Progenitor cell of endocrine pancreas (in vitro differentiated cells): ENCODE measurements at regions not wholly inside any gene's neighbourhood (a gene's known extent, or its start where the extent isn't known, plus 50 kb on each side); places are given as distances from the start of the nearest gene placed in this dataset.

Experiments used
- DNase-seq: peaks from one replicate; pipeline ENCODE4 v3.0.0; 2021; ENCODE audit warnings: low spot score; ENCODE audit not compliant: unreplicated experiment
- H3K27ac Mint-ChIP-seq: 2 replicates; pipeline ENCODE4 v1.8.0; 2021; ENCODE audit warnings: mild to moderate bottlenecking, moderate library complexity, mixed read lengths
- H3K27me3 Mint-ChIP-seq: 2 replicates; pipeline ENCODE4 v1.8.0; 2021; ENCODE audit warnings: mixed read lengths
- H3K36me3 Mint-ChIP-seq: 2 replicates; pipeline ENCODE4 v1.8.0; 2022; ENCODE audit warnings: mixed read lengths; ENCODE audit not compliant: insufficient read depth
- H3K4me1 Mint-ChIP-seq: 2 replicates; pipeline ENCODE4 v1.8.0; 2021; ENCODE audit warnings: low read depth, mixed read lengths
- H3K4me3 Mint-ChIP-seq: 2 replicates; pipeline ENCODE4 v1.8.0; 2021; ENCODE audit warnings: low read depth, mild to moderate bottlenecking, moderate library complexity, mixed read lengths
- H3K9me3 Mint-ChIP-seq: 2 replicates; pipeline ENCODE4 v1.8.0; 2021; ENCODE audit warnings: low read depth, mixed read lengths
- TF ChIP-seq, protein P1 (sequence below): fragments of 200-600 bp; sonication (generic); IDR thresholded peaks from one replicate; pipeline ENCODE4 v1.5.0; 2021; ENCODE audit warnings: antibody characterized with exemption, mild to moderate bottlenecking; ENCODE audit not compliant: unreplicated experiment

DNA sequence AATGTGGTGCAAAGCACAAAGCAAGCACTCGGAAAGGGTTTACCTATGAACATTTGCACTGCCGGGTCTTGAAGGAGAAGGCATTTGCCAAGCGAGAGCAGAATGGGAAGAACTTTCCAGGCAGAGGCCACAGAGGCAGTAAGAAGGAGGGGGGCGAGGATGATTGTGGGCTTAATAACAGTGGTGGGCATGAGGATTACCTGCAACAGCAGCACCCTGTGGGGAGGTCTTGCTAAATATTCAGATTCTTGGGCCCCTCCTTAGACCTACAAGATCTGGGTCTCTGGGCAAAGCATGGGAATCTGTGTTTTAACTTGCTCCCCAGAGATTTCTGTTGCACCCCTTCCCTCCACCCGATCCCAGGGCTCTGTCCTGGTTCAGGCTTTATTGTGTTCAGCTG lies 75.1 kb upstream of the ZBED5 start:
- Mint-ChIP-seq H3K9me3 (no peaks in the 10 kb centered on the region), H3K27me3 (peaks cover 32% of the 10 kb centered on the region), H3K36me3 (no peaks in the 10 kb centered on the region), H3K4me1 (peaks cover 14% of the 10 kb centered on the region), H3K4me3 (no peak overlapping the region), H3K27ac (no peak overlapping the region)
- no peak for DNase-seq
- TF ChIP-seq, protein P1, sequence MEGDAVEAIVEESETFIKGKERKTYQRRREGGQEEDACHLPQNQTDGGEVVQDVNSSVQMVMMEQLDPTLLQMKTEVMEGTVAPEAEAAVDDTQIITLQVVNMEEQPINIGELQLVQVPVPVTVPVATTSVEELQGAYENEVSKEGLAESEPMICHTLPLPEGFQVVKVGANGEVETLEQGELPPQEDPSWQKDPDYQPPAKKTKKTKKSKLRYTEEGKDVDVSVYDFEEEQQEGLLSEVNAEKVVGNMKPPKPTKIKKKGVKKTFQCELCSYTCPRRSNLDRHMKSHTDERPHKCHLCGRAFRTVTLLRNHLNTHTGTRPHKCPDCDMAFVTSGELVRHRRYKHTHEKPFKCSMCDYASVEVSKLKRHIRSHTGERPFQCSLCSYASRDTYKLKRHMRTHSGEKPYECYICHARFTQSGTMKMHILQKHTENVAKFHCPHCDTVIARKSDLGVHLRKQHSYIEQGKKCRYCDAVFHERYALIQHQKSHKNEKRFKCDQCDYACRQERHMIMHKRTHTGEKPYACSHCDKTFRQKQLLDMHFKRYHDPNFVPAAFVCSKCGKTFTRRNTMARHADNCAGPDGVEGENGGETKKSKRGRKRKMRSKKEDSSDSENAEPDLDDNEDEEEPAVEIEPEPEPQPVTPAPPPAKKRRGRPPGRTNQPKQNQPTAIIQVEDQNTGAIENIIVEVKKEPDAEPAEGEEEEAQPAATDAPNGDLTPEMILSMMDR, result no peak

DNA sequence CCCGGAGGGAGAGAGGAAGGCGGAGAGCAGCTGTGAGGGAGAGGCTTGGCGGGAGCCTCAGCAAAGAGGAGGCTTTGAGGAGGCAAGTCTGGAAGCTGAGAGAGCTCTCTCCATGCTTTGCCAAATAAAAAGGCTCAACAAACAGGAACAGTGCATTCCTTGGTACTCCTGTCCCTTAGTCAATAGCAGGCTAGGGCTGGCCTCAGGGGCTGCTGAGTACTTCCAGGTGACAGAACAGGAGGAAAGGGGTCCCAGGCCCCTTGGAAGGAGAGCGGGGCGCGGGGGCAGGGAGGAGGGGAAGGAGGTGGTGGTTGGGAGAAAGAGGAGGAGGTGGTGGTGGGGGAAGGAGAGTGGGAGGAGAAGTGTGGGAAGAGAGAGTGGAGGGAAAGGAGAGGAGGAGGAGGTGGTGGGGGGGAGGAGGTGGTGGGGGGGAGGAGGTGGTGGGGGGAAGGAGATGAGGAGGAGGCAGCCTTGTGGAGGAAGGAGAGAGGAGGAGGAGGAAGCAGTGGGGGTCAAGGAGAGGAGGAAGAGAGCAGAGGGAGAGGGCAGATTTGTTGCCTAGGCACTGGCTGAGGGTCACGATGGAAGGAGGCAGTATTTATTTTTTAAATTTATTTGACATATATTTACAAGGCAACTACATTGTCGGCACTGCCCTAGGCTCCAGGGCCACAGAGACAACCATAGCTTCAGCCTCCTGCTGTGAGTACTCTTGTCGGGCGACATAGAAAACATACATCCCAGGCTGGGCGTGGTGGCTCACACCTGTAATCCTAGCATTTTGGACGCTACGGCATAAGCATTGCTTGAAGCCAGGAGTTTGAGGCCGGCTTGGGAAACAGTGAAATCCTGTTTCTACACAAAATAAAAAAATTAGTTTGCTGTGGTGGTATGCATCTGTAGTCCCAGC lies 74.2 kb upstream of the ZBED5 start:
- Mint-ChIP-seq H3K4me3 (peak overlapping the region; percentile 85), H3K4me1 (peaks cover 14% of the 10 kb centered on the region), H3K9me3 (no peaks in the 10 kb centered on the region), H3K27me3 (peaks cover 32% of the 10 kb centered on the region), H3K27ac (peak overlapping the region; percentile 94), H3K36me3 (no peaks in the 10 kb centered on the region)
- TF ChIP-seq, protein P1, result no peak
- DNase-seq, result no peak

DNA sequence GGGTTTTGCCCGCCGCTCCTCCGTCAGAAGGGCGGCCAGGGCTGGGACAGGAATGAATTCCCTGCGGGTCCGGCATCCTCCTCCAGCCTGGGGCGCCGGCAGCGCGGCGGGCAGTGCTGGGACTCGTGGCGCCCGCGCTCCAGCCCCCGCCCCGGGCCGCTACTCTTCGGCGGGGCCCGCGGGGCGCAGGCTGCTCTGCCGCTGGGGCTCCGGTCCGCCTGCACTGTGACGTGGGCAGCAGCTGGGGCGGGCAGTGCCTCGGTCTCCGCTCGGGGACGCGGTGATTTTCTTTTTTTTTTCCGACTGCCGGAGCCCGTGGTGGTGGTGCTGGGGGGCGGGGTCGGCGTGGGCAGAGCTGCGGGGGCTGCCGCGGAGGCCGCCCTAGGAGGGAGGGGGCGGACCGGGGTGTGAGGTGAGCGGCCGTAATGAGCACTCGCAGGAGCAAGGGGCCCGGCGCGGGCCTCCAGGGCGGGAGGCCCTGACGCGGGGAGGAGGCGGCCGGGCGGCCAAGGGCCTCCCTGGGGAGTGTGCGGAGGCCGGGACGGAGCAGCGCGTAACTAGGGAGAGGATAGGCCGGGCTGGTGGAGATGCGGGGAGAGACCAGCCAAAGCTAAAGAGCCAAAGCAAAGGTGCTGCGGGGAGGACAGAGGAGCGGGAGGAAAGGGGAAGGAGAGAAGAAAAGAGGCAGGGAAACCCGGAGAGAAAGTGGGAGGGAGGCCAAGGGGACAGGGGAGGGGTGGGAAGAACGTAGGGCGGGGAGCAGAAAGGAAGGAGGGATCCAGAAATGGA lies 73.3 kb upstream of the ZBED5 start:
- Mint-ChIP-seq H3K36me3 (no peaks in the 10 kb centered on the region), H3K27ac (peak overlapping the region; percentile 94), H3K9me3 (no peaks in the 10 kb centered on the region), H3K4me1 (peaks cover 14% of the 10 kb centered on the region), H3K27me3 (peaks cover 34% of the 10 kb centered on the region), H3K4me3 (peak overlapping the region; percentile 85)
- peak; percentile 58 for DNase-seq
- TF ChIP-seq, protein P1, result no peak

DNA sequence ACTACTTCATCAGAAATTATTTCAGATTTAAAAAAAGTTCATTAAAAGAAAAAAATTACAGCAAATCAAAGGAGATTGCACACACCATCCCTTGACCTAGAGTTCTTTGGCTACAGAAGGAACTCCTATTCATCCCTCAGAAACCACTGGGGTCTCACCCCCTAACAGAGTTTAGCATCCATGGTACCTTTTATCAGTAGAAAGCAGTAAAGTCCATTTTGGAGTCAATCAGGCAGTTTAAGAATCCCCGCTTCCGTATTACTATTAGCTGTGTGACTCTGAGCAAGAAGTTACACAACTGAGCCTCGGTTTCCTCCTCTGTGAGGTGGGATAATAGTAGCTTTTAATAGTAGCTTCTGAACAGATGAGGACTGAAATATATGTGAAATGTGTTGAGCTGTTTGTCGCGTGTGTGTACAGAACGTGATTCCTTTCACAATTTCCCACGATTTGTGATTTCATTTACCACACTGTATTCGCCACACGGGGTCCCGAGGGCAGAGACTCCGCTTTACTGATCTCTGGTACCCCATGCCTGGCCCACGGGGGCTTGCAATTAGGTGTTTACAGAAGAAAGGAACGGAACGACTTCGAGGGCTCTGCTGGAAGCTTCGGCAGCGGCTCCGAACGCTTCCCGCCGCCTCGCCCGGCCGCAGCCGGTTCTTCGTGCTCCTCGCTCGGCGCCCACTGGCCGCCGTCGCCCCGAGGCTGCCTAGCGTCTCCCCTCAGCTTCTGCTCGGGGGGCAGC lies 72.5 kb upstream of the ZBED5 start:
- Mint-ChIP-seq H3K27me3 (peaks cover 31% of the 10 kb centered on the region), H3K4me1 (peaks cover 14% of the 10 kb centered on the region), H3K27ac (peak overlapping the region; percentile 84), H3K9me3 (no peaks in the 10 kb centered on the region), H3K36me3 (no peaks in the 10 kb centered on the region), H3K4me3 (peak overlapping the region; percentile 74)
- TF ChIP-seq, protein P1, result no peak
- no peak for DNase-seq

DNA sequence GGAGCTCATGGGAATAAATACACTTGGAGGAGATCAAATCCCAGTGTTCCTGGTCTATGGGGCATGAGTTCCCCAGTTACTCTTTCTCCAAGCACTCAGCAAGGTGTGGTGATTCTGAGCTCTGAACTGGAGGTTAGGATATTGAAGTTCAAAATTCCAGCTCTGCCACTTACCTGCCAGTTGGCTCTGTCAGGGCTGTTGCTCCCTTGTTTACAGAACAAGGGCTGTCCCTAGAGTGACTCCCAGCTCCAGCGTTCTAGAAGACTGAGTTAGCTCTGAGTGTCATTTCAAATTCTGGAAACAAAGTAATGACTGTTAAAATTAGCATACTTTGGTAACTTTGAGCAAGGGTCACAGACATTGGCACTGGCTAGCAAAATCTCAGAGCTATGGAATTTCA lies 69.7 kb upstream of the ZBED5 start:
- Mint-ChIP-seq H3K4me1 (peaks cover 5% of the 10 kb centered on the region), H3K36me3 (no peaks in the 10 kb centered on the region), H3K9me3 (no peaks in the 10 kb centered on the region), H3K27ac (no peak overlapping the region), H3K4me3 (no peak overlapping the region), H3K27me3 (peaks cover 24% of the 10 kb centered on the region)
- DNase-seq, result no peak
- TF ChIP-seq, protein P1, result no peak
